ENCODE measurements at regions not wholly inside any gene's neighbourhood (a gene's known extent, or its start where the extent isn't known, plus 50 kb on each side); places are given as distances from the start of the nearest gene placed in this dataset.

GRCh38 chr17:6218333-6218732 lies 148.2 kb downstream of the WSCD1 start:
- Histone ChIP-seq H3K9ac (replicated peaks in 1 of 4; ENCODE audit: extremely low read depth in 1 of 4, low read depth in 3 of 4, low read length in 3 of 4) (no peak overlapping the region), H3K14ac (ENCODE audit: insufficient read length) (no peak overlapping the region), H3K23ac (ENCODE audit: insufficient read length) (no peak overlapping the region), H4K91ac (replicated peaks; ENCODE audit: insufficient read length, low read length) (no peak overlapping the region), H3K9me3 (ENCODE audit: insufficient read depth in 2 of 2, low read depth in 1 of 2, low read length in 1 of 2) (peaks cover 3 to 5% of the 10 kb centered on the region in 2 experiments; a peak in 3 of 4 replicates), H3K79me2 (ENCODE audit: control insufficient read depth in 1 of 2, insufficient read depth in 2 of 2, low read length in 2 of 2) (no peaks in the 10 kb centered on the region), H2AFZ (ENCODE audit: low read length) (peak overlapping the region; percentile 44; the same call in 1 of the 2 replicates), H3K27ac (ENCODE audit: low read depth, low read length) (no peak overlapping the region), H3K4ac (replicated peaks; ENCODE audit: insufficient read length, low read depth, low read length) (no peak overlapping the region), H2AK5ac (ENCODE audit: low read depth, low read length) (no peak overlapping the region), H2BK20ac (ENCODE audit: low read length) (no peak overlapping the region), H3K27me3 (replicated peaks in 1 of 4; ENCODE audit: control insufficient read depth in 3 of 4, extremely low read depth in 1 of 4, insufficient read depth in 3 of 4, low read length in 3 of 4) (no peaks in the 10 kb centered on the region), H4K8ac (ENCODE audit: extremely low read depth, insufficient read depth, low read length) (no peak overlapping the region), H3K4me2 (ENCODE audit: insufficient read depth in 1 of 2, low read depth in 2 of 2, low read length in 2 of 2) (no peak overlapping the region), H3K4me1 (replicated peaks in 1 of 4; ENCODE audit: control insufficient read depth in 3 of 4, insufficient read depth in 4 of 4, low read length in 3 of 4) (no peaks in the 10 kb centered on the region), H3K23me2 (ENCODE audit: low read depth, low read length) (no peaks in the 10 kb centered on the region), H4K20me1 (replicated peaks in 1 of 2; ENCODE audit: control insufficient read depth in 1 of 2, insufficient read depth in 2 of 2, low read length in 2 of 2) (no peaks in the 10 kb centered on the region), H3K56ac (replicated peaks; ENCODE audit: insufficient read length, low read depth, low read length) (no peak overlapping the region), H4K5ac (ENCODE audit: insufficient read length, low read depth, low read length) (no peak overlapping the region), H2BK120ac (replicated peaks; ENCODE audit: low read depth, low read length) (no peak overlapping the region), H2BK15ac (ENCODE audit: low read length) (no peak overlapping the region), H3K18ac (ENCODE audit: extremely low read depth, low read length) (no peak overlapping the region), H3K79me1 (ENCODE audit: low read depth, low read length) (no peaks in the 10 kb centered on the region), H2BK12ac (ENCODE audit: low read depth, low read length) (no peak overlapping the region), H2BK5ac (ENCODE audit: low read depth, low read length) (no peak overlapping the region), H3K36me3 (ENCODE audit: control insufficient read depth in 2 of 4, insufficient read depth in 4 of 4, low read length in 3 of 4) (no peaks in the 10 kb centered on the region), H3K4me3 (ENCODE audit: extremely low read depth in 1 of 4, insufficient read depth in 2 of 4, low read depth in 3 of 4, low read length in 4 of 4) (no peak overlapping the region)
- ChIA-PET CTCF (ENCODE audit: partially characterized antibody) (no interaction called here), POLR2A (ENCODE audit: partially characterized antibody) (no interaction called here)
- DNase-seq (ENCODE audit: low read depth in 1 of 2, low spot score in 2 of 2) (peak in 1 of 2 experiments; percentile 24), FAIRE-seq (no peak)
- WGBS, 2 experiments (ENCODE audit: extremely low coverage in 1 of 2, insufficient coverage in 1 of 2, insufficient read length in 1 of 2, insufficient replicate concordance in 2 of 2, low coverage in 1 of 2, low lambda C conversion rate in 2 of 2, missing lambda C conversion rate in 1 of 2), result 89% methylated on average over 7 of the region's 7 CpGs; no CpG with 5 or more reads in 1 of the 2 experiments
- TF ChIP-seq POU5F1 (IDR thresholded peaks at IDR 0.05; ENCODE audit: low read depth, low read length) (no peak), TBP (IDR thresholded peaks at IDR 0.05; ENCODE audit: low read depth, low read length) (no peak), RNF2 (IDR thresholded peaks at IDR 0.05; ENCODE audit: borderline replicate concordance, low read depth, low read length, missing control alignments, poor library complexity, severe bottlenecking) (no peak), SRF (IDR thresholded peaks at IDR 0.05; ENCODE audit: low read depth, low read length) (no peak), TCF12 (IDR thresholded peaks at IDR 0.05; ENCODE audit: low read depth, low read length) (no peak), ZNF274 (IDR thresholded peaks at IDR 0.05; ENCODE audit: borderline replicate concordance, extremely low read depth, low read length) (no peak), TAF1 (IDR thresholded peaks at IDR 0.05; ENCODE audit: low read depth, low read length) (no peak), RBBP5 (IDR thresholded peaks at IDR 0.05; ENCODE audit: borderline replicate concordance, low read depth, low read length) (no peak), RFX5 (IDR thresholded peaks at IDR 0.05; ENCODE audit: borderline replicate concordance, low read depth, low read length) (no peak), NRF1 (IDR thresholded peaks at IDR 0.05; ENCODE audit: low read depth, low read length) (no peak), SUZ12 (IDR thresholded peaks at IDR 0.05; ENCODE audit: low read length) (no peak), SIX5 (IDR thresholded peaks at IDR 0.05; ENCODE audit: low read depth, low read length) (no peak), JUN (IDR thresholded peaks at IDR 0.05; ENCODE audit: low read depth, low read length) (no peak), BCL11A (IDR thresholded peaks at IDR 0.05; ENCODE audit: low read depth in 2 of 2, low read length in 2 of 2) (no peak), HDAC6 (IDR thresholded peaks at IDR 0.05; ENCODE audit: low read depth, low read length) (no peak), YY1 (IDR thresholded peaks at IDR 0.05; ENCODE audit: low read depth, low read length) (no peak), SIRT6 (IDR thresholded peaks at IDR 0.05; ENCODE audit: low read length) (no peak)

Data from H1 (cell line).